Ectodermal cell (in vitro differentiated cells): ENCODE measurements at regions not wholly inside any gene's neighbourhood (a gene's known extent, or its start where the extent isn't known, plus 50 kb on each side); places are given as distances from the start of the nearest gene placed in this dataset.

ENCODE experiments used
- H3K27ac ChIP-seq: 2 replicates; pipeline ENCODE4 v1.7.0; 2013; ENCODE audit warnings: mild to moderate bottlenecking, low read depth, low read length; ENCODE audit not compliant: insufficient read depth, poor library complexity, severe bottlenecking
- H3K27me3 ChIP-seq: 2 replicates; pipeline ENCODE4 v1.7.0; 2013; ENCODE audit warnings: mild to moderate bottlenecking, low read length; ENCODE audit not compliant: insufficient read depth, control insufficient read depth, poor library complexity, severe bottlenecking
- H3K36me3 ChIP-seq: one replicate; pipeline ENCODE4 v1.7.0; 2013; ENCODE audit warnings: low read length; ENCODE audit not compliant: control insufficient read depth, insufficient read depth
- H3K4me1 ChIP-seq: one replicate; pipeline ENCODE4 v1.7.0; 2013; ENCODE audit warnings: low read length; ENCODE audit not compliant: control insufficient read depth, insufficient read depth
- H3K4me3 ChIP-seq: 2 replicates; pipeline ENCODE4 v1.7.0; 2013; ENCODE audit warnings: low read depth, low read length, control low read depth; ENCODE audit not compliant: insufficient read depth
- H3K9me3 ChIP-seq: 2 replicates; pipeline ENCODE4 v1.7.0; 2013; ENCODE audit warnings: mild to moderate bottlenecking, low read length, moderate library complexity; ENCODE audit not compliant: control insufficient read depth
- WGBS, 2 experiments: methylation state at CpG; one replicate each; pipeline ENCODE4 v1.1.7; 2013; ENCODE audit warnings: missing lambda C conversion rate in 2 of 2; 5-methylcytosine and 5-hydroxymethylcytosine counted together

- no peak overlapping the region for H3K4me3 ChIP-seq
- H3K27me3 ChIP-seq: no peaks in the 10 kb centered on the region
- no peaks in the 10 kb centered on the region for H3K9me3 ChIP-seq
- 93 to 94% methylated on average over 3 of the region's 3 CpGs for WGBS, 2 experiments
- H3K36me3 ChIP-seq: no peaks in the 10 kb centered on the region
- no peaks in the 10 kb centered on the region for H3K4me1 ChIP-seq
- no peak overlapping the region for H3K27ac ChIP-seq
Measured at GRCh38 chrX:42627891-42628290, 150.1 kb downstream of the PPP1R2C start.

DNA sequence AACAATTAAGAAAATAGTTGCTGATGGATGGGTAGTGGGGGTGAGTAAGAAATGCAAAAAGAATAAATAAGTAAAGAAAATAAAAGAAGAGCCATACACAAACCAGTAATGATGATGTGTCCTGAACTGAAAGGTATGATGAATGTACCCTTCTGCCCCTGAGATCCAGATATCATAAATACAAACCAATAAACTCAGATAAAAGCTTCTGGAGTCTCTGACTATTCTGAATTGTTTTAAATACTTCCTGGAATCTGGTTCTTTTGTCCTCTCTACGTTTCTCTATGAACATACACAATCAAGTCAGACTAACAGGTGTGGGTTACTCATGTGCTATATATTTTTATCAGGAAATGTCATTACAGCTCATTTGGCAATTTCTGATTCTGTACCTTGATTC lies 153.4 kb downstream of the PPP1R2C start:
- no peaks in the 10 kb centered on the region for H3K36me3 ChIP-seq
- WGBS, 2 experiments: 100% methylated on average over 1 of the region's 1 CpG; no CpG with 5 or more reads in 1 of the 2 experiments
- no peaks in the 10 kb centered on the region for H3K4me1 ChIP-seq
- H3K27ac ChIP-seq: no peak overlapping the region
- H3K27me3 ChIP-seq: no peaks in the 10 kb centered on the region
- H3K9me3 ChIP-seq: no peaks in the 10 kb centered on the region
- no peak overlapping the region for H3K4me3 ChIP-seq

- H3K27me3 ChIP-seq: no peaks in the 10 kb centered on the region
- no peaks in the 10 kb centered on the region for H3K36me3 ChIP-seq
- H3K4me3 ChIP-seq: no peak overlapping the region
- no peaks in the 10 kb centered on the region for H3K4me1 ChIP-seq
- H3K9me3 ChIP-seq: no peaks in the 10 kb centered on the region
- no peak overlapping the region for H3K27ac ChIP-seq
Measured at GRCh38 chrX:42619068-42619467, 158.9 kb downstream of the PPP1R2C start.

GRCh38 chrX:42616981-42617380 lies 161.0 kb downstream of the PPP1R2C start:
- Histone ChIP-seq H3K27me3 (no peaks in the 10 kb centered on the region), H3K27ac (no peak overlapping the region), H3K4me1 (no peaks in the 10 kb centered on the region), H3K9me3 (no peaks in the 10 kb centered on the region), H3K4me3 (no peak overlapping the region), H3K36me3 (no peaks in the 10 kb centered on the region)
- 94 to 98% methylated on average over 2 of the region's 2 CpGs for WGBS, 2 experiments

- Histone ChIP-seq H3K27me3 (no peaks in the 10 kb centered on the region), H3K27ac (no peak overlapping the region), H3K36me3 (no peaks in the 10 kb centered on the region), H3K4me1 (no peaks in the 10 kb centered on the region), H3K9me3 (no peaks in the 10 kb centered on the region), H3K4me3 (no peak overlapping the region)
- WGBS, 2 experiments: 89 to 100% methylated on average over 1 of the region's 1 CpG
Measured at GRCh38 chrX:42615161-42615563, 162.8 kb downstream of the PPP1R2C start.

DNA sequence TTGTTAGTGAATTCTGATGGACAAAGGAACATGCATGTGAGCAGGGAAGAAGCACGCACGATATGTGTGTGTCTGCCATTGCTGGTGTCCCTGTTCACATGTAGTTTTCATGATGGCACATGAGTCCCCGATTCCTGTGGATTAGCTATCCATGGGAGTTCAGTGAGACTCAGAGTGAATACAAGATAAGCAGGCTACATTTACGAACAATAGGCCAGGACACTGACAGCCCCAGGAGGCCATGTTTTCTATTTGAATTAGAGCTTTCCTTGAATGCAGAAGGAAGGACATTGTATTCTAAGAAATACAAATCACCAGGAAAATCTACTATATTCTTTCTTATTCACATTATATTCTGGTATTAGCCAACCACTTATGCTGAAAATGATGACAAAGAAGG lies 171.4 kb downstream of the PPP1R2C start:
- Histone ChIP-seq H3K4me1 (no peaks in the 10 kb centered on the region), H3K4me3 (no peak overlapping the region), H3K36me3 (no peaks in the 10 kb centered on the region), H3K27ac (no peak overlapping the region), H3K27me3 (no peaks in the 10 kb centered on the region), H3K9me3 (no peaks in the 10 kb centered on the region)
- WGBS, 2 experiments: 72 to 74% methylated on average over 3 to 4 of the region's 4 CpGs

DNA sequence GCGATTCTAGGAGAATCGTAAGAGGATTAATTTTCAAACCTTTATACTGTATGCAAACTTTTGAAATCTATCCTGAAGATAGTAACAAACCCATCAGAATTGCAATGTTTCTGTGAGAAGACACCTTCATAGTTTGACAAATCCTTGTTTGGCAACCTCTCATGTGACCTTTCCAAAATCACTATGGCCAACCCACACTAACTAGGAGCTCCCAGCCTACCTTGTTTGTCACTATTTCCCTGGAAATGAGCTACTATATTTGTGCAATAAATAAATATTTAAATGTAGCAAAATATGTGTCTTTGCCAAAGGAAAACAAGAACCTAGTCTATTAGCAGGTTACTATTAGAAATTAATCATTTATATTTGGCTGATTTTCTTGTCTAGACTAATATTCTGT lies 173.7 kb downstream of the PPP1R2C start:
- H3K4me1 ChIP-seq: no peaks in the 10 kb centered on the region
- H3K4me3 ChIP-seq: no peak overlapping the region
- no peak overlapping the region for H3K27ac ChIP-seq
- H3K27me3 ChIP-seq: no peaks in the 10 kb centered on the region
- H3K36me3 ChIP-seq: no peaks in the 10 kb centered on the region
- no peaks in the 10 kb centered on the region for H3K9me3 ChIP-seq
- WGBS, 2 experiments: 92 to 100% methylated on average over 2 of the region's 2 CpGs

GRCh38 chrX:42603016-42603415 lies 174.9 kb downstream of the PPP1R2C start:
- no peaks in the 10 kb centered on the region for H3K4me1 ChIP-seq
- H3K27ac ChIP-seq: no peak overlapping the region
- no peak overlapping the region for H3K4me3 ChIP-seq
- no peaks in the 10 kb centered on the region for H3K36me3 ChIP-seq
- H3K9me3 ChIP-seq: no peaks in the 10 kb centered on the region
- no peaks in the 10 kb centered on the region for H3K27me3 ChIP-seq
- WGBS, 2 experiments: no CpG with 5 or more reads among the region's 2 CpGs

- Histone ChIP-seq H3K27me3 (no peaks in the 10 kb centered on the region), H3K27ac (no peak overlapping the region), H3K36me3 (no peaks in the 10 kb centered on the region), H3K4me1 (no peaks in the 10 kb centered on the region), H3K9me3 (no peaks in the 10 kb centered on the region), H3K4me3 (no peak overlapping the region)
- 100% methylated on average over 1 of the region's 1 CpG; no CpG with 5 or more reads in 1 of the 2 experiments for WGBS, 2 experiments
Measured at GRCh38 chrX:42602566-42602965, 175.4 kb downstream of the PPP1R2C start.

GRCh38 chrX:42602136-42602535 lies 175.8 kb downstream of the PPP1R2C start:
- no peaks in the 10 kb centered on the region for H3K27me3 ChIP-seq
- no peaks in the 10 kb centered on the region for H3K36me3 ChIP-seq
- no peak overlapping the region for H3K4me3 ChIP-seq
- 93% methylated on average over 2 of the region's 3 CpGs; no CpG with 5 or more reads in 1 of the 2 experiments for WGBS, 2 experiments
- H3K9me3 ChIP-seq: no peaks in the 10 kb centered on the region
- no peaks in the 10 kb centered on the region for H3K4me1 ChIP-seq
- no peak overlapping the region for H3K27ac ChIP-seq

GRCh38 chrX:42597481-42597880 lies 180.5 kb downstream of the PPP1R2C start:
- Histone ChIP-seq H3K4me3 (no peak overlapping the region), H3K27ac (no peak overlapping the region), H3K9me3 (no peaks in the 10 kb centered on the region), H3K4me1 (no peaks in the 10 kb centered on the region), H3K36me3 (no peaks in the 10 kb centered on the region), H3K27me3 (no peaks in the 10 kb centered on the region)
- 85 to 90% methylated on average over 3 to 4 of the region's 4 CpGs for WGBS, 2 experiments
